ENCODE measurements at regions not wholly inside any gene's neighbourhood (a gene's known extent, or its start where the extent isn't known, plus 50 kb on each side); places are given as distances from the start of the nearest gene placed in this dataset.

DNA sequence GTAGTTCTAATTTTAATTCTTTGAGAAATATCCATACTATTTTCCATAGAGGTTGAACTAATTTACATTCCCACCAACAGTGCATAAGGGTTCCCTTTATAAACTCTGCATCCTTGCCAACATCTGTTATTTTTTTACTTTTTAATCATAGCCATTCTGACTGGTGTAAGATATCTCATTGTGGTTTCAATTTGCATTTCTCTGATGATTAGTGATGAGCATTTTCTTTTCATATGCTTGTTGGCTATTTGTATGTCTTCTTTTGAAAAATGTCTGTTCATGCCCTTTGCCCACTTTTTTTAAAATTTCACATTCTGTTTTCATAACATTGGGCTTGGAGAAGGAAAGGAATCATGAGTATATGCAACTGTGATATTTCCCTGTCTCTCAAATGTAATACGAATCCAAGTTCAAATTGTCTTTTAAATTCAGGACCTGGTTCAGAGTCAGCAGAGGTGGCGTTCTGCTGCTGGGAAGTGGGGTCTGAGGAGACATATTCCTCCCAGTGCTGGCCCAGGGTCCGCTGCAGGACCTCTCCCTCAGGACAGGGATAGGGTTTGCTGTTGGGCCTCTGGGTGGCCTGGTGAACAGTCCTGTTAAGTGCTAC, 81.2 kb upstream of the ETV6 start:
- Histone ChIP-seq H2BK15ac (ENCODE audit: low read depth, low read length) (no peak overlapping the region), H4K91ac (ENCODE audit: insufficient read length, low read depth, low read length) (no peak overlapping the region), H3K56ac (ENCODE audit: insufficient read length, low read depth, low read length) (no peak overlapping the region), H2AFZ (ENCODE audit: low read length) (no peak overlapping the region), H2BK5ac (ENCODE audit: insufficient read length, low read length) (no peak overlapping the region), H2BK120ac (ENCODE audit: low read depth, low read length, poor library complexity, severe bottlenecking) (no peak overlapping the region), H3T11ph (ENCODE audit: low read length) (no peak overlapping the region), H3K23ac (ENCODE audit: insufficient read length, low read depth, low read length) (no peak overlapping the region), H3K9ac (ENCODE audit: extremely low read depth, insufficient read length, low read length) (no peak overlapping the region), H3K9me3 (ENCODE audit: control insufficient read depth, low read depth, low read length) (no peaks in the 10 kb centered on the region), H4K8ac (replicated peaks; ENCODE audit: insufficient read length, low read depth, low read length) (no peak overlapping the region), H2BK12ac (ENCODE audit: insufficient read length, low read depth, low read length) (no peak overlapping the region), H3K27me3 (ENCODE audit: insufficient read depth, low read length) (no peaks in the 10 kb centered on the region), H3K23me2 (ENCODE audit: insufficient read length, low read depth, low read length, poor library complexity, severe bottlenecking) (no peaks in the 10 kb centered on the region), H2BK20ac (ENCODE audit: low read depth, low read length, poor library complexity, severe bottlenecking) (no peak overlapping the region), H4K20me1 (ENCODE audit: control insufficient read depth, insufficient read depth, insufficient read length) (no peaks in the 10 kb centered on the region), H3K79me1 (ENCODE audit: insufficient read depth, low read depth, low read length, poor library complexity, severe bottlenecking) (no peaks in the 10 kb centered on the region), H3K4me2 (ENCODE audit: insufficient read depth, insufficient read length, low read length) (no peak overlapping the region), H2AK5ac (ENCODE audit: insufficient read length, low read length) (no peak overlapping the region), H3K27ac (ENCODE audit: insufficient read length, low read depth, low read length) (no peak overlapping the region), H3K79me2 (ENCODE audit: insufficient read depth, low read length) (no peaks in the 10 kb centered on the region), H4K5ac (ENCODE audit: insufficient read length, low read depth, low read length) (no peak overlapping the region), H3K4me1 (ENCODE audit: insufficient read depth, low read length) (no peaks in the 10 kb centered on the region), H3K18ac (ENCODE audit: insufficient read length, low read depth, low read length) (no peak overlapping the region), H3K14ac (ENCODE audit: insufficient read depth, low read length) (no peak overlapping the region), H3K4ac (ENCODE audit: low read depth, low read length) (no peak overlapping the region)
- peaks cover 0 to 4% (median 0%) of the 10 kb centered on the region in 3 experiments; a peak in 1 of 7 replicates for H3K36me3 Mint-ChIP-seq (ENCODE audit: insufficient read depth in 1 of 3, low read depth in 3 of 3)
- peaks cover 0 to 7% of the 10 kb centered on the region in 2 experiments; a peak in 1 of 4 replicates for H3K4me1 Mint-ChIP-seq
- H3K4me3 Mint-ChIP-seq: no peak overlapping the region
- DNase-seq: no peak
- no peaks in the 10 kb centered on the region for H3K27me3 Mint-ChIP-seq (ENCODE audit: low read depth)
- H3K27ac Mint-ChIP-seq: no peak overlapping the region
- TF ChIP-seq, protein P1, sequence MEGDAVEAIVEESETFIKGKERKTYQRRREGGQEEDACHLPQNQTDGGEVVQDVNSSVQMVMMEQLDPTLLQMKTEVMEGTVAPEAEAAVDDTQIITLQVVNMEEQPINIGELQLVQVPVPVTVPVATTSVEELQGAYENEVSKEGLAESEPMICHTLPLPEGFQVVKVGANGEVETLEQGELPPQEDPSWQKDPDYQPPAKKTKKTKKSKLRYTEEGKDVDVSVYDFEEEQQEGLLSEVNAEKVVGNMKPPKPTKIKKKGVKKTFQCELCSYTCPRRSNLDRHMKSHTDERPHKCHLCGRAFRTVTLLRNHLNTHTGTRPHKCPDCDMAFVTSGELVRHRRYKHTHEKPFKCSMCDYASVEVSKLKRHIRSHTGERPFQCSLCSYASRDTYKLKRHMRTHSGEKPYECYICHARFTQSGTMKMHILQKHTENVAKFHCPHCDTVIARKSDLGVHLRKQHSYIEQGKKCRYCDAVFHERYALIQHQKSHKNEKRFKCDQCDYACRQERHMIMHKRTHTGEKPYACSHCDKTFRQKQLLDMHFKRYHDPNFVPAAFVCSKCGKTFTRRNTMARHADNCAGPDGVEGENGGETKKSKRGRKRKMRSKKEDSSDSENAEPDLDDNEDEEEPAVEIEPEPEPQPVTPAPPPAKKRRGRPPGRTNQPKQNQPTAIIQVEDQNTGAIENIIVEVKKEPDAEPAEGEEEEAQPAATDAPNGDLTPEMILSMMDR (conservative IDR thresholded peaks at IDR 0.05): no peak
- H3K9me3 Mint-ChIP-seq: peaks cover 3 to 4% of the 10 kb centered on the region in 2 experiments; a peak in 4 of 5 replicates
- no CpG with 5 or more reads among the region's 3 CpGs for WGBS (ENCODE audit: extremely low coverage, insufficient read length, low lambda C conversion rate)
